ENCODE measurements at regions not wholly inside any gene's neighbourhood (a gene's known extent, or its start where the extent isn't known, plus 50 kb on each side); places are given as distances from the start of the nearest gene placed in this dataset.

DNA sequence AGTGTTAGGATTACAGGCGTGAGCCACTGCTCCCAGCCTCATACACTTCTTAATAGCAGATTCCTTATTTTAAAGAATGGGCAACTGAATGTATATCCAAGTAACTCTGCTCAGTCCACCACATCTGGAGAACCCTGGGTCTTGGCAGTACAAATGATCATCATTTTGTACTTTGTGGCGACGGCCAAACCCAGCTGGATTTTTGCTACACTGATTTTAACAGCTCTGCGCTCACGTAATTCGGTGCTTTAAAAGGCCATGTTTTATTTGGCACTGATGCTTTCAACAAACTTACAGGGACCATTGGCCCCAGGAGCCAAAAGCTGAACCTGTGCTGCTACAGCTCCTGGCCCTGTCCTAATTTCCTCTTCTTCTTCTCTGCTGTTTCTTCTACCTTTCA is 60.8 kb upstream of the PDE3B start:
- WGBS, result 52% methylated on average over 6 of the region's 6 CpGs
- TF ChIP-seq, protein P1, sequence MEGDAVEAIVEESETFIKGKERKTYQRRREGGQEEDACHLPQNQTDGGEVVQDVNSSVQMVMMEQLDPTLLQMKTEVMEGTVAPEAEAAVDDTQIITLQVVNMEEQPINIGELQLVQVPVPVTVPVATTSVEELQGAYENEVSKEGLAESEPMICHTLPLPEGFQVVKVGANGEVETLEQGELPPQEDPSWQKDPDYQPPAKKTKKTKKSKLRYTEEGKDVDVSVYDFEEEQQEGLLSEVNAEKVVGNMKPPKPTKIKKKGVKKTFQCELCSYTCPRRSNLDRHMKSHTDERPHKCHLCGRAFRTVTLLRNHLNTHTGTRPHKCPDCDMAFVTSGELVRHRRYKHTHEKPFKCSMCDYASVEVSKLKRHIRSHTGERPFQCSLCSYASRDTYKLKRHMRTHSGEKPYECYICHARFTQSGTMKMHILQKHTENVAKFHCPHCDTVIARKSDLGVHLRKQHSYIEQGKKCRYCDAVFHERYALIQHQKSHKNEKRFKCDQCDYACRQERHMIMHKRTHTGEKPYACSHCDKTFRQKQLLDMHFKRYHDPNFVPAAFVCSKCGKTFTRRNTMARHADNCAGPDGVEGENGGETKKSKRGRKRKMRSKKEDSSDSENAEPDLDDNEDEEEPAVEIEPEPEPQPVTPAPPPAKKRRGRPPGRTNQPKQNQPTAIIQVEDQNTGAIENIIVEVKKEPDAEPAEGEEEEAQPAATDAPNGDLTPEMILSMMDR (IDR thresholded peaks at IDR 0.05), result no peak
- TF ChIP-seq EP300 (IDR thresholded peaks at IDR 0.05) (no peak), POLR2A (IDR thresholded peaks at IDR 0.05; ENCODE audit: low read depth) (no peak), POLR2AphosphoS5 (IDR thresholded peaks at IDR 0.05) (peak in 1 of 2 donors; percentile 9)
- no peaks in the 10 kb centered on the region for H3K27me3 ChIP-seq
- peak overlapping the region; percentile 47 to 74 (median 52) for H3K27ac ChIP-seq (replicated peaks in 1 of 4)
- no peak overlapping the region for H3K4me3 ChIP-seq
- peak; percentile 60 for DNase-seq (ENCODE audit: extremely low spot score)
- peaks cover 0 to 34% (median 20%) of the 10 kb centered on the region in 4 donors for H3K4me1 ChIP-seq
- no peaks in the 10 kb centered on the region for H3K36me3 ChIP-seq
- intact Hi-C loops (cut with DNase I), result no loop called here
- no peaks in the 10 kb centered on the region for H3K9me3 ChIP-seq

DNA sequence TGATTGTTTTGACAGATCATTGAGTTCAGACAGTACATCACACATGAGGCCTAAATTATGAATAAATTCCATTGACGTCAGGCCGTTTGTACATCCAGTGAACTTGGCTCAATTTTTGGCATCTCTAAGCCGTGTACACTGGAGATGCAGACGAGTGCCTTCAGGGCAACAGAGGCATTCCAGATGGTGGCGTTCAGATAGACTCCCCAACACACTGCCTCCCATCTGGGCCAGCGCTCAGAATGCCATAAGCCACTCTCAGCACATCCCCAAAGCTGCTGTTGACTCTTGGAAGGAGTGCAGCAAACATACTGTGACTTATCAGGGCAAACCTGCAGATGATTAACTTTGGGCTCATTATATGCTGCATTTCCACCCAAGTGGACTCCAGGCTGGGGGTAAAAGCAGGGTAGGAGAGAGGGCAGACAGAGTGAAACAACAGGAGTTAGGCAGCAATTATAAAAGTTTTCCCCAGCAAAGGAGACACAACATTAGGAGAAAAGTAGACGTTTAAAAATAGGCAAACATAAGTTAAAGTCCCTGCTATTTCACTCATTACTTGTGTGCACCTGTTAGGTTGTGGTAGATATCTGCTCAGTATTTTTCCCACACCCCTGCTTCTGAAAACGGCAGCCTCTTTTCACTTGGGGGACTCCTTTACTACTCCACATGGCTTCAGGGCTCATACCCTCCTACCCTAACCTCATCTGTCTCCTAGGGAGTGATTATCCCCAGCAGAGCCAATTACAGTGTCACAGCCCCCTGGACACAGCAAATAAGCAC is 60.2 kb upstream of the PDE3B start:
- Histone ChIP-seq H3K36me3 (no peaks in the 10 kb centered on the region), H3K4me3 (no peak overlapping the region), H3K4me1 (peaks cover 0 to 35% (median 17%) of the 10 kb centered on the region in 4 donors), H3K27ac (replicated peaks in 1 of 4) (peak overlapping the region; percentile 47 to 74 (median 52)), H3K27me3 (no peaks in the 10 kb centered on the region), H3K9me3 (no peaks in the 10 kb centered on the region)
- TF ChIP-seq, protein P1 (IDR thresholded peaks at IDR 0.05), result no peak
- TF ChIP-seq POLR2A (IDR thresholded peaks at IDR 0.05; ENCODE audit: low read depth) (no peak), EP300 (IDR thresholded peaks at IDR 0.05) (no peak), POLR2AphosphoS5 (IDR thresholded peaks at IDR 0.05) (no peak)
- WGBS, result 44% methylated on average over 8 of the region's 8 CpGs
- peak; percentile 90 for DNase-seq (ENCODE audit: extremely low spot score)
- intact Hi-C loops (cut with DNase I), result no loop called here

DNA sequence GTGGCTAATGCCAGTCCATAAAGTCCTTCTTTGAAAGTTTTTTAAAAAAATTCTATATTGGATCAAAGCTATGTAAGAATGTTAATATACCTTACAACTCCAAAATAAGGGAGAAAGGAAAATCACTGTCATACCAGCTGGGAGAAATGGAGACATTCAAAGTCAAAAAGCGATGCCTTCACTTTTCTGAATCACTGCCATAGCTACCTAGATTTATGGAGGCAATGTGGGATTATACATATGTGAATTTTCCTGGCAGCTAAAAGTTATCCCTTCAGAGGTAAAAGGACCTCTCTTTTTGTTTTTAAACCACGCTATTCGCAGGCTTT is 59.6 kb upstream of the PDE3B start:
- Histone ChIP-seq H3K4me3 (no peak overlapping the region), H3K27me3 (no peaks in the 10 kb centered on the region), H3K27ac (replicated peaks in 1 of 4) (peak overlapping the region; percentile 47 to 74 (median 52)), H3K36me3 (no peaks in the 10 kb centered on the region), H3K9me3 (no peaks in the 10 kb centered on the region), H3K4me1 (peaks cover 0 to 35% (median 12%) of the 10 kb centered on the region in 4 donors)
- WGBS, result 97% methylated on average over 3 of the region's 3 CpGs
- TF ChIP-seq EP300 (IDR thresholded peaks at IDR 0.05), result no peak
- no peak for TF ChIP-seq POLR2A (IDR thresholded peaks at IDR 0.05; ENCODE audit: low read depth)
- TF ChIP-seq, protein P1 (IDR thresholded peaks at IDR 0.05), result no peak
- no peak for TF ChIP-seq POLR2AphosphoS5 (IDR thresholded peaks at IDR 0.05)
- no peak for DNase-seq (ENCODE audit: extremely low spot score)
- intact Hi-C loops (cut with DNase I), result no loop called here

DNA sequence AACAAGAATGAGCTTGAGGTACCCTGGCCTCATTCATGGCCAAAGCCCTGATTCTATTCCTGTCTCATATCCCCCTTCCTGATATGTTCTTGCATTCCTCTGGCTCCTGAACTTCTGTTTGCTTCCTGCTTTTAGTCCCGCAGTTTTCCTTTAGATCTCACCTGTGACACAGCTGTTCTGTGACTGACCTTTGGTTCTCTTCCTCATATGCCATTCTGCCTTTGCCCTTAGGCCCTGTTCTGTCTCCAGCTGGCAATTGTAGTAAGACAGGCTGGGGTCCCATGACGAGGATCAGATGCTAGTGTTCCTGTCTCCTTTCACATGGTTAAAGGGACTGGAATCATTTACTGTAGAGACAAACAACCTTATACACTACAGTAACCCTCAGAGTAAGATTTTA is 59.0 kb upstream of the PDE3B start:
- Histone ChIP-seq H3K4me1 (peaks cover 0 to 35% (median 11%) of the 10 kb centered on the region in 4 donors), H3K4me3 (no peak overlapping the region), H3K27ac (replicated peaks in 1 of 4) (peak overlapping the region in 1 of 4 donors; percentile 74), H3K9me3 (no peaks in the 10 kb centered on the region), H3K36me3 (no peaks in the 10 kb centered on the region), H3K27me3 (no peaks in the 10 kb centered on the region)
- TF ChIP-seq, protein P1 (IDR thresholded peaks at IDR 0.05), result no peak
- WGBS, result 64% methylated on average over 2 of the region's 2 CpGs
- DNase-seq (ENCODE audit: extremely low spot score), result no peak
- intact Hi-C loops (cut with DNase I), result no loop called here

DNA sequence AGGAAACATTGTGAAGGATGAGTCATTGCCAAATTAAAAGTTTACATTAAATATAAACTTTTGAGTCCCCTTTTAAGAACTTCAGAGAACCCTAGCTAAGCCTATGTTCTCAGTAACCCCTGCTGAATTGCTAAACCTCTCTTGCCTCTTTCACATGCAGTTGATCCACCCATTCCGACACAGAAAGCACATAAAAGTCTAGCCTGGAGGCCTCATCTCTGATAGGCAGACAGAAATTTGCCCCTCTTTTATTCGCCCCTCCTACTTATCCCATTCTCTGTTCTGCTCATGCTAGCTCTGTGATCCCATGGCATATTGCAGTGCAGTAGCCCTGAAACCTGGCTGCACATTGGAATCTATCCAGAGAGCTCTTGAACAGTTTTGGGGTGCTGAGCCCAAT is 58.2 kb upstream of the PDE3B start:
- intact Hi-C loops (cut with DNase I), result no loop called here
- no peak overlapping the region for H3K4me3 ChIP-seq
- TF ChIP-seq, protein P1 (IDR thresholded peaks at IDR 0.05), result no peak
- TF ChIP-seq EP300 (IDR thresholded peaks at IDR 0.05) (no peak), POLR2A (IDR thresholded peaks at IDR 0.05; ENCODE audit: low read depth) (no peak), POLR2AphosphoS5 (IDR thresholded peaks at IDR 0.05) (no peak)
- no peaks in the 10 kb centered on the region for H3K9me3 ChIP-seq
- DNase-seq (ENCODE audit: extremely low spot score), result peak; percentile 50
- no peaks in the 10 kb centered on the region for H3K36me3 ChIP-seq
- H3K4me1 ChIP-seq, result peaks cover 0 to 35% (median 11%) of the 10 kb centered on the region in 4 donors
- 100% methylated on average over 2 of the region's 2 CpGs for WGBS
- no peak overlapping the region for H3K27ac ChIP-seq (replicated peaks in 1 of 4)
- H3K27me3 ChIP-seq, result no peaks in the 10 kb centered on the region
